GM12878 (cell line): ENCODE measurements at regions not wholly inside any gene's neighbourhood (a gene's known extent, or its start where the extent isn't known, plus 50 kb on each side); places are given as distances from the start of the nearest gene placed in this dataset.

ENCODE experiments used
- ATAC-seq: fragments of 200-7000 bp; cut with Tn5 transposase; 3 replicates; pipeline ENCODE4 v1.9.1; 2020; ENCODE audit warnings: mild to moderate bottlenecking, moderate library complexity
- BruUV-seq: library from RNA; stranded (reverse); fragments of 400-500 nt; replicated peaks from 2 replicates; lab custom pipeline; 2021; lab: Mats Ljungman, UMichigan
- CTCF ChIA-PET: fragments of 300-600 bp; sonication (Branson Sonifier 250); formaldehyde crosslinking; extraction: SDS; loops from one replicate; lab custom pipeline; 2021; ENCODE audit warnings: inconsistent platforms; lab: Yijun Ruan, JAX
- POLR2A ChIA-PET: fragments of 350-600 bp; formaldehyde crosslinking; extraction: SDS; loops from one replicate; lab custom pipeline; 2021; ENCODE audit warnings: inconsistent platforms; lab: Charles Lee
- RAD21 ChIA-PET: fragments of 300-600 bp; sonication (Branson Sonifier 250); formaldehyde crosslinking; loops from one replicate; lab custom pipeline; 2023; ENCODE audit warnings: antibody characterized with exemption; ENCODE audit not compliant: unreplicated experiment; lab: Charles Lee
- SMC1A ChIA-PET: fragments of 300-600 bp; sonication (Branson Sonifier 250); formaldehyde crosslinking; loops from one replicate; lab custom pipeline; 2023; ENCODE audit not compliant: unreplicated experiment, uncharacterized antibody; lab: Charles Lee
- DNase-seq: peaks from one replicate; pipeline ENCODE4 v3.0.0-alpha.2; 2011; ENCODE audit warnings: low read depth, low spot score
- FAIRE-seq: peaks from 3 replicates; lab custom pipeline; 2011; peaks lifted over from hg19 to GRCh38; lab: Jason Lieb, UNC
- H2AFZ ChIP-seq: 2 replicates; pipeline ENCODE4 v1.6.0; 2011; ENCODE audit warnings: low read depth, low read length, control low read depth; ENCODE audit not compliant: control insufficient read depth
- H3K27ac ChIP-seq: 2 replicates; pipeline ENCODE4 v1.5.1; 2011; ENCODE audit warnings: control low read depth; ENCODE audit not compliant: control insufficient read depth, insufficient read depth
- H3K27me3 ChIP-seq, 2 experiments: replicated peaks in 1 of 2; 2 replicates each; pipeline versions ENCODE4 v1.6.0 to v1.6.1; 2011; ENCODE audit warnings: low read length in 1 of 2; ENCODE audit not compliant: control insufficient read depth in 2 of 2, insufficient read depth in 2 of 2
- H3K36me3 ChIP-seq, 2 experiments: 2 replicates each; pipeline ENCODE4 v1.5.1; 2011; ENCODE audit warnings: low read length in 1 of 2; ENCODE audit not compliant: control insufficient read depth in 2 of 2, insufficient read depth in 2 of 2
- H3K4me1 ChIP-seq: 2 replicates; pipeline ENCODE4 v1.6.1; 2011; ENCODE audit warnings: mild to moderate bottlenecking, low read length, moderate library complexity, mixed read lengths; ENCODE audit not compliant: control insufficient read depth, insufficient read depth
- H3K4me2 ChIP-seq: 2 replicates; pipeline ENCODE4 v1.6.0; 2011; ENCODE audit warnings: control low read depth; ENCODE audit not compliant: control insufficient read depth, insufficient read depth
- H3K4me3 ChIP-seq: fragments of 200-600 bp; sonication (generic); 2 replicates; pipeline ENCODE4 v1.5.1; 2016
- H3K79me2 ChIP-seq: 2 replicates; pipeline ENCODE4 v1.6.0; 2011; ENCODE audit warnings: low read length; ENCODE audit not compliant: control insufficient read depth, insufficient read depth
- H3K9ac ChIP-seq: 2 replicates; pipeline ENCODE4 v1.8.0; 2011; ENCODE audit warnings: low read length, control low read depth, mixed read lengths; ENCODE audit not compliant: control insufficient read depth, insufficient read depth
- H3K9me3 ChIP-seq: replicated peaks from 3 replicates; pipeline ENCODE4 v1.5.1; 2011; ENCODE audit warnings: mild to moderate bottlenecking, low read length; ENCODE audit not compliant: control insufficient read depth, insufficient read depth
- H4K20me1 ChIP-seq: 2 replicates; pipeline ENCODE4 v1.6.0; 2011; ENCODE audit not compliant: control insufficient read depth, insufficient read depth
- BMI1 ChIP-seq: fragments of 450-650 bp; IDR thresholded peaks from 2 replicates; pipeline ENCODE4 v1.6.1; 2016; ENCODE audit warnings: mild to moderate bottlenecking, moderate library complexity, borderline replicate concordance
- ELK1 ChIP-seq: IDR thresholded peaks from 2 replicates; pipeline ENCODE4 v1.6.1; 2012; ENCODE audit warnings: low read depth, low read length, improper control_type of control experiment
- KLF5 ChIP-seq: fragments of 450-650 bp; IDR thresholded peaks from 2 replicates; pipeline ENCODE4 v1.6.1; 2014; ENCODE audit warnings: mild to moderate bottlenecking; ENCODE audit not compliant: partially characterized antibody
- MEF2B ChIP-seq: fragments of 450-650 bp; IDR thresholded peaks from 2 replicates; pipeline ENCODE4 v1.6.1; 2018; ENCODE audit warnings: mild to moderate bottlenecking, moderate library complexity; ENCODE audit not compliant: partially characterized antibody, poor library complexity, severe bottlenecking
- NFXL1 ChIP-seq: fragments of 450-650 bp; IDR thresholded peaks from 2 replicates; pipeline ENCODE4 v1.6.1; 2017; ENCODE audit warnings: antibody characterized with exemption, mild to moderate bottlenecking, borderline replicate concordance
- POLR2AphosphoS2 ChIP-seq: IDR thresholded peaks from 2 replicates; pipeline ENCODE4 v1.6.1; 2011; ENCODE audit warnings: low read depth, mild to moderate bottlenecking, low read length, improper control_type of control experiment, moderate library complexity
- ZBED1 ChIP-seq: IDR thresholded peaks from 2 replicates; pipeline ENCODE4 v1.6.1; 2016; ENCODE audit warnings: borderline replicate concordance
- in situ Hi-C: fragments of 300-500 bp; cut with MboI; formaldehyde crosslinking; loops from 9 replicates; pipeline ENCODE4 v1.14.3; 2018; ENCODE audit warnings: mixed read lengths
- intact Hi-C: fragments of 100-400 bp; cut with micrococcal nuclease; formaldehyde crosslinking; loops from one replicate; pipeline ENCODE4 v1.14.2; 2022; ENCODE audit not compliant: unreplicated experiment

DNA sequence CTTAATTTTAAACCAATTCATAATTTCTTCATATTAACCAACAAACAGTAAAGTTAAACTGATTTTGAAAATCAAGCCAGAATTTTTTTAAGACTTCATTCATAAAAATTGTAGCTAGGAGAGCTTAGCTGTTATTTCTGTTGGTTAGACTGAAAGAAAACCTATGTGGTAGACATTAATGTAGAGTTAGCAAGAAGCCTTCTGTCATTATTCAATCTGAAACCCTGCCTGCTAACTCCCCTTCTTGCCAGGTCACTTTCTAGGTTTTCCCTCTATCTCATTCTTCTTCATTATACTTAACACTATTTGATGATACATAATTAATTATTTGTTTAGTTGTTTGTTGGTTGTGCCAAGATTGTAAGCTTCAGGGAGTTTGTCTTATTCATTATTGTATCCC is 304.3 kb upstream of the MEF2C start:
- no peaks in the 10 kb centered on the region for H4K20me1 ChIP-seq
- no peaks in the 10 kb centered on the region for H3K36me3 ChIP-seq
- ChIA-PET POLR2A (no interaction called here), RAD21 (interaction anchor here (1.0 to 1.2 kb wide), 2 partner anchors 45 to 156 kb away, joined by 3 to 4 read pairs; no protein-coding TSS in a partner anchor), SMC1A (interaction anchor here (0.9 to 1.8 kb wide), 11 partner anchors 8 to 127 kb away, joined by 3 to 7 read pairs (median 3); no protein-coding TSS in a partner anchor), CTCF (interaction anchor here (1.2 to 1.3 kb wide), 2 partner anchors 10 to 11 kb away, joined by 3 to 5 read pairs; no protein-coding TSS in a partner anchor)
- H3K9ac ChIP-seq: no peak overlapping the region
- no peaks in the 10 kb centered on the region for H3K79me2 ChIP-seq
- intact Hi-C loops: no loop called here
- in situ Hi-C loops: no loop called here
- no peaks in the 10 kb centered on the region for H3K4me1 ChIP-seq
- no peaks in the 10 kb centered on the region for H3K9me3 ChIP-seq
- ATAC-seq (peak; percentile 80), FAIRE-seq (no peak), DNase-seq (no peak)
- no TSS peak for BruUV-seq
- H2AFZ ChIP-seq: no peak overlapping the region; the same call in 1 of the 2 replicates
- TF ChIP-seq ZBED1 (no peak), ELK1 (no peak), BMI1 (no peak)
- no peak overlapping the region for H3K4me2 ChIP-seq
- no peak overlapping the region for H3K4me3 ChIP-seq
- H3K27ac ChIP-seq: no peak overlapping the region
- H3K27me3 ChIP-seq: no peaks in the 10 kb centered on the region

- in situ Hi-C loops: no loop called here
- H3K79me2 ChIP-seq: no peaks in the 10 kb centered on the region
- DNase-seq: no peak
- no peaks in the 10 kb centered on the region for H3K4me1 ChIP-seq
- no peak overlapping the region for H3K4me3 ChIP-seq
- H3K9me3 ChIP-seq: no peaks in the 10 kb centered on the region
- H3K9ac ChIP-seq: no peak overlapping the region
- no peak for ATAC-seq
- no peaks in the 10 kb centered on the region for H3K36me3 ChIP-seq
- no peaks in the 10 kb centered on the region for H3K27me3 ChIP-seq
- no peaks in the 10 kb centered on the region for H4K20me1 ChIP-seq
- TF ChIP-seq NFXL1 (no peak), KLF5 (no peak), MEF2B (no peak), POLR2AphosphoS2 (no peak)
- no TSS peak for BruUV-seq
- H3K27ac ChIP-seq: no peak overlapping the region
- FAIRE-seq: no peak
- intact Hi-C loops: no loop called here
- H2AFZ ChIP-seq: no peak overlapping the region
- ChIA-PET POLR2A (no interaction called here), RAD21 (no interaction called here), CTCF (interaction anchor here (0.8 kb wide), 1 partner anchor 9 kb away, joined by 3 read pairs; no protein-coding TSS in a partner anchor), SMC1A (interaction anchor here (0.6 kb wide), 1 partner anchor 138 kb away, joined by 3 read pairs; no protein-coding TSS in a partner anchor)
- no peak overlapping the region for H3K4me2 ChIP-seq
Measured at GRCh38 chr5:89181546-89181945, 298.6 kb upstream of the MEF2C start.
